A673 (cell line): ENCODE measurements at regions not wholly inside any gene's neighbourhood (a gene's known extent, or its start where the extent isn't known, plus 50 kb on each side); places are given as distances from the start of the nearest gene placed in this dataset.

Experiments used
- EZH2 ChIP-seq: fragments of 200-600 bp; sonication (generic); IDR thresholded peaks from 2 replicates; pipeline ENCODE4 v1.6.1; 2017; ENCODE audit warnings: borderline replicate concordance, low read depth, mild to moderate bottlenecking, mixed read lengths, antibody characterized with exemption, low read length; ENCODE audit not compliant: poor library complexity, severe bottlenecking
- TF ChIP-seq, protein P1 (sequence below): fragments of 300-800, 200-600 bp; sonication (generic); conservative IDR thresholded peaks from 2 replicates; pipeline ENCODE4 v1.5.1; 2017; ENCODE audit warnings: low read depth, mild to moderate bottlenecking, antibody characterized with exemption, low read length, moderate library complexity, mixed read lengths

GRCh38 chr4:30191902-30192301 lies 528.3 kb upstream of the PCDH7 start:
- TF ChIP-seq, protein P1, sequence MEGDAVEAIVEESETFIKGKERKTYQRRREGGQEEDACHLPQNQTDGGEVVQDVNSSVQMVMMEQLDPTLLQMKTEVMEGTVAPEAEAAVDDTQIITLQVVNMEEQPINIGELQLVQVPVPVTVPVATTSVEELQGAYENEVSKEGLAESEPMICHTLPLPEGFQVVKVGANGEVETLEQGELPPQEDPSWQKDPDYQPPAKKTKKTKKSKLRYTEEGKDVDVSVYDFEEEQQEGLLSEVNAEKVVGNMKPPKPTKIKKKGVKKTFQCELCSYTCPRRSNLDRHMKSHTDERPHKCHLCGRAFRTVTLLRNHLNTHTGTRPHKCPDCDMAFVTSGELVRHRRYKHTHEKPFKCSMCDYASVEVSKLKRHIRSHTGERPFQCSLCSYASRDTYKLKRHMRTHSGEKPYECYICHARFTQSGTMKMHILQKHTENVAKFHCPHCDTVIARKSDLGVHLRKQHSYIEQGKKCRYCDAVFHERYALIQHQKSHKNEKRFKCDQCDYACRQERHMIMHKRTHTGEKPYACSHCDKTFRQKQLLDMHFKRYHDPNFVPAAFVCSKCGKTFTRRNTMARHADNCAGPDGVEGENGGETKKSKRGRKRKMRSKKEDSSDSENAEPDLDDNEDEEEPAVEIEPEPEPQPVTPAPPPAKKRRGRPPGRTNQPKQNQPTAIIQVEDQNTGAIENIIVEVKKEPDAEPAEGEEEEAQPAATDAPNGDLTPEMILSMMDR = no peak
- no peak for TF ChIP-seq EZH2
